ENCODE measurements at regions not wholly inside any gene's neighbourhood (a gene's known extent, or its start where the extent isn't known, plus 50 kb on each side); places are given as distances from the start of the nearest gene placed in this dataset.

DNA sequence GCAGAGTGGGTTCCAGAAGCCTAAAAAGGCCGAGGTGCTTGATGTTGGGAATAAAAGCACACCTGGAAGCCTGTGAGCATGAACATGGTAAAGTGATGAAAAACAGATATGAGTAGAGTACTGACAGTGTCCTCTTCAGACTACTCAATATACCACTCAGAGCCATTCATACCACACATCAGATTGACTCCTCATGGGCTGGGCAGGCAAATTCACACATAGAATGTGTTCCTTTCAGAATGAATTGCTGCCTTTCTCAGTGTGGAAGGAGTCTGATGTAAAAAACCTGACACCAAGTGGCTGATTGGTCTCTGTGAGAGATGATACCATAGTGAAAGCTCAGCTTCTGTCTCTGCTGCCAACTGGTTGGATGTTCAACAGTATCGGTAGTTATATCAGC is 442.7 kb downstream of the RAPGEF2 start:
- TF ChIP-seq, protein P1, sequence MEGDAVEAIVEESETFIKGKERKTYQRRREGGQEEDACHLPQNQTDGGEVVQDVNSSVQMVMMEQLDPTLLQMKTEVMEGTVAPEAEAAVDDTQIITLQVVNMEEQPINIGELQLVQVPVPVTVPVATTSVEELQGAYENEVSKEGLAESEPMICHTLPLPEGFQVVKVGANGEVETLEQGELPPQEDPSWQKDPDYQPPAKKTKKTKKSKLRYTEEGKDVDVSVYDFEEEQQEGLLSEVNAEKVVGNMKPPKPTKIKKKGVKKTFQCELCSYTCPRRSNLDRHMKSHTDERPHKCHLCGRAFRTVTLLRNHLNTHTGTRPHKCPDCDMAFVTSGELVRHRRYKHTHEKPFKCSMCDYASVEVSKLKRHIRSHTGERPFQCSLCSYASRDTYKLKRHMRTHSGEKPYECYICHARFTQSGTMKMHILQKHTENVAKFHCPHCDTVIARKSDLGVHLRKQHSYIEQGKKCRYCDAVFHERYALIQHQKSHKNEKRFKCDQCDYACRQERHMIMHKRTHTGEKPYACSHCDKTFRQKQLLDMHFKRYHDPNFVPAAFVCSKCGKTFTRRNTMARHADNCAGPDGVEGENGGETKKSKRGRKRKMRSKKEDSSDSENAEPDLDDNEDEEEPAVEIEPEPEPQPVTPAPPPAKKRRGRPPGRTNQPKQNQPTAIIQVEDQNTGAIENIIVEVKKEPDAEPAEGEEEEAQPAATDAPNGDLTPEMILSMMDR (IDR thresholded peaks at IDR 0.05; ENCODE audit: low read length): no peak
- TF ChIP-seq EZH2 (optimal IDR thresholded peaks at IDR 0.05; ENCODE audit: low read depth, low read length): no peak

Data from MM.1S (cell line).